Neural cell (in vitro differentiated cells): ENCODE measurements at regions not wholly inside any gene's neighbourhood (a gene's known extent, or its start where the extent isn't known, plus 50 kb on each side); places are given as distances from the start of the nearest gene placed in this dataset.

Experiments used
- H2AFZ ChIP-seq: fragments of 200-600, 300-800 bp; sonication (generic), shearing (Covaris generic); 2 replicates; pipeline ENCODE4 v1.6.0; 2014; ENCODE audit warnings: low read depth, mild to moderate bottlenecking, antibody characterized with exemption, low read length, moderate library complexity
- H3F3A ChIP-seq: fragments of 200-600 bp; shearing (Covaris generic); 2 replicates; pipeline ENCODE4 v1.6.1; 2016; ENCODE audit warnings: mild to moderate bottlenecking, moderate library complexity, mixed read lengths, antibody characterized with exemption, low read length; ENCODE audit not compliant: insufficient read depth, poor library complexity, severe bottlenecking
- H3K27ac ChIP-seq: fragments of 200-600, 300-800 bp; sonication (generic), shearing (Covaris generic); 2 replicates; pipeline ENCODE4 v1.5.1; 2014; ENCODE audit warnings: mild to moderate bottlenecking, low read length, moderate library complexity
- H3K27me3 ChIP-seq: fragments of 300-800, 200-600 bp; sonication (generic), shearing (Covaris generic); 2 replicates; pipeline ENCODE4 v1.6.0; 2014; ENCODE audit warnings: mild to moderate bottlenecking, low read depth, low read length, moderate library complexity; ENCODE audit not compliant: insufficient read depth
- H3K36me3 ChIP-seq: fragments of 300-800, 200-600 bp; sonication (generic), shearing (Covaris generic); 2 replicates; pipeline ENCODE4 v1.5.1; 2014; ENCODE audit warnings: mild to moderate bottlenecking, antibody characterized with exemption, low read length, moderate library complexity; ENCODE audit not compliant: insufficient read depth
- H3K4me2 ChIP-seq: fragments of 300-800, 200-600 bp; sonication (generic), shearing (Covaris generic); 2 replicates; pipeline ENCODE4 v1.6.0; 2014; ENCODE audit warnings: mild to moderate bottlenecking, low read length
- H3K4me3 ChIP-seq: fragments of 300-800, 200-600 bp; sonication (generic), shearing (Covaris generic); 2 replicates; pipeline ENCODE4 v1.5.1; 2014; ENCODE audit warnings: mild to moderate bottlenecking, low read length, moderate library complexity
- H3K79me2 ChIP-seq: fragments of 200-600 bp; shearing (Covaris generic); replicated peaks from 2 replicates; pipeline ENCODE4 v1.6.0; 2014; ENCODE audit warnings: mild to moderate bottlenecking, low read length, moderate library complexity; ENCODE audit not compliant: insufficient read depth
- H3K9ac ChIP-seq: fragments of 300-800, 200-600 bp; sonication (generic), shearing (Covaris generic); 2 replicates; pipeline ENCODE4 v1.6.1; 2016; ENCODE audit warnings: mild to moderate bottlenecking, low read length, mixed read lengths
- H3K9me2 ChIP-seq: fragments of 200-600 bp; shearing (Covaris generic); 2 replicates; pipeline ENCODE4 v1.6.1; 2016; ENCODE audit warnings: mild to moderate bottlenecking, low read length, mixed read lengths; ENCODE audit not compliant: insufficient read depth
- H3K9me3 ChIP-seq: fragments of 200-600, 300-800 bp; sonication (generic), shearing (Covaris generic); 2 replicates; pipeline ENCODE4 v1.6.1; 2016; ENCODE audit warnings: mild to moderate bottlenecking, mixed run types, low read length, moderate library complexity, mixed read lengths
- H4K20me1 ChIP-seq: fragments of 200-600 bp; shearing (Covaris generic); 2 replicates; pipeline ENCODE4 v1.6.1; 2016; ENCODE audit warnings: mild to moderate bottlenecking, mixed run types; ENCODE audit not compliant: insufficient read depth
- EP300 ChIP-seq: fragments of 450-650 bp; conservative IDR thresholded peaks from 2 replicates; pipeline ENCODE4 v1.6.1; 2014; ENCODE audit warnings: antibody characterized with exemption, mild to moderate bottlenecking, moderate library complexity; ENCODE audit not compliant: poor library complexity, severe bottlenecking
- EZH2 ChIP-seq: fragments of 200-600, 300-800 bp; shearing (Covaris generic), sonication (generic); IDR thresholded peaks from 2 replicates; pipeline ENCODE4 v1.6.1; 2014; ENCODE audit warnings: antibody characterized with exemption, low read length, borderline replicate concordance, mild to moderate bottlenecking; ENCODE audit not compliant: insufficient read depth, poor library complexity, severe bottlenecking
- MXI1 ChIP-seq: fragments of 450-650 bp; conservative IDR thresholded peaks from 2 replicates; pipeline ENCODE4 v1.6.1; 2014; ENCODE audit warnings: antibody characterized with exemption, mild to moderate bottlenecking; ENCODE audit not compliant: poor library complexity, severe bottlenecking
- POLR2AphosphoS5 ChIP-seq: IDR thresholded peaks from 2 replicates; pipeline ENCODE4 v1.6.1; 2012
- RAD21 ChIP-seq: fragments of 450-650 bp; conservative IDR thresholded peaks from 2 replicates; pipeline ENCODE4 v1.6.1; 2014; ENCODE audit warnings: antibody characterized with exemption, mild to moderate bottlenecking, moderate library complexity
- SMC3 ChIP-seq: fragments of 450-650 bp; conservative IDR thresholded peaks from 2 replicates; pipeline ENCODE4 v1.6.1; 2014; ENCODE audit warnings: antibody characterized with exemption, mild to moderate bottlenecking, moderate library complexity; ENCODE audit not compliant: poor library complexity
- TAF1 ChIP-seq: IDR thresholded peaks from 2 replicates; pipeline ENCODE4 v1.6.1; 2012; ENCODE audit warnings: low read depth
- TF ChIP-seq, protein P1 (sequence below): fragments of 450-650 bp; IDR thresholded peaks from 2 replicates; pipeline ENCODE4 v1.5.1; 2014; ENCODE audit warnings: antibody characterized with exemption, mild to moderate bottlenecking, moderate library complexity; ENCODE audit not compliant: poor library complexity, severe bottlenecking
- TF ChIP-seq, protein P2 (sequence below): IDR thresholded peaks from 2 replicates; pipeline ENCODE4 v1.6.1; 2012; ENCODE audit warnings: borderline replicate concordance

DNA sequence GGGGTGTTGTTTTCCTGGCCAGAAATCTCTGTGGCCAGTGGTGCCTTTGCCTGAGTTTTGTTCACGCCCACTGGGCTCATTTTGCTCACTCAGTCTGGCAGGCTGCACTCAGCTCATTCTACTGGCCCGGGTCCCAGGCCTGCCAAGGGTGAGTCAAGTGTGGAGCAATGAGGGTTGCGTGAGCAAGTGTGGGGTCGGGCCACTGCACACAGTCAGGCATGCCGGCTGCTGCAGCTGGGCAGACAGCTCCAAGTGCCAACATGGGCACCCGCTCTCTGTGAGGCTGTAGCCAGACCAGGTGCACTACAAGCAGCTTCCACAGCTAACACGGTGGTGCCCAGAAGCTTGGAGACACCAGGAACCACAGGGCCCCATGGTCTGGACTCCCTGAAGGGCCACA, 801.1 kb upstream of the RAB6C start:
- H4K20me1 ChIP-seq = no peaks in the 10 kb centered on the region
- TF ChIP-seq EZH2 (no peak), POLR2AphosphoS5 (no peak), RAD21 (no peak), SMC3 (no peak), EP300 (no peak), MXI1 (no peak), TAF1 (no peak)
- TF ChIP-seq, protein P1, sequence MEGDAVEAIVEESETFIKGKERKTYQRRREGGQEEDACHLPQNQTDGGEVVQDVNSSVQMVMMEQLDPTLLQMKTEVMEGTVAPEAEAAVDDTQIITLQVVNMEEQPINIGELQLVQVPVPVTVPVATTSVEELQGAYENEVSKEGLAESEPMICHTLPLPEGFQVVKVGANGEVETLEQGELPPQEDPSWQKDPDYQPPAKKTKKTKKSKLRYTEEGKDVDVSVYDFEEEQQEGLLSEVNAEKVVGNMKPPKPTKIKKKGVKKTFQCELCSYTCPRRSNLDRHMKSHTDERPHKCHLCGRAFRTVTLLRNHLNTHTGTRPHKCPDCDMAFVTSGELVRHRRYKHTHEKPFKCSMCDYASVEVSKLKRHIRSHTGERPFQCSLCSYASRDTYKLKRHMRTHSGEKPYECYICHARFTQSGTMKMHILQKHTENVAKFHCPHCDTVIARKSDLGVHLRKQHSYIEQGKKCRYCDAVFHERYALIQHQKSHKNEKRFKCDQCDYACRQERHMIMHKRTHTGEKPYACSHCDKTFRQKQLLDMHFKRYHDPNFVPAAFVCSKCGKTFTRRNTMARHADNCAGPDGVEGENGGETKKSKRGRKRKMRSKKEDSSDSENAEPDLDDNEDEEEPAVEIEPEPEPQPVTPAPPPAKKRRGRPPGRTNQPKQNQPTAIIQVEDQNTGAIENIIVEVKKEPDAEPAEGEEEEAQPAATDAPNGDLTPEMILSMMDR = no peak
- TF ChIP-seq, protein P2, sequence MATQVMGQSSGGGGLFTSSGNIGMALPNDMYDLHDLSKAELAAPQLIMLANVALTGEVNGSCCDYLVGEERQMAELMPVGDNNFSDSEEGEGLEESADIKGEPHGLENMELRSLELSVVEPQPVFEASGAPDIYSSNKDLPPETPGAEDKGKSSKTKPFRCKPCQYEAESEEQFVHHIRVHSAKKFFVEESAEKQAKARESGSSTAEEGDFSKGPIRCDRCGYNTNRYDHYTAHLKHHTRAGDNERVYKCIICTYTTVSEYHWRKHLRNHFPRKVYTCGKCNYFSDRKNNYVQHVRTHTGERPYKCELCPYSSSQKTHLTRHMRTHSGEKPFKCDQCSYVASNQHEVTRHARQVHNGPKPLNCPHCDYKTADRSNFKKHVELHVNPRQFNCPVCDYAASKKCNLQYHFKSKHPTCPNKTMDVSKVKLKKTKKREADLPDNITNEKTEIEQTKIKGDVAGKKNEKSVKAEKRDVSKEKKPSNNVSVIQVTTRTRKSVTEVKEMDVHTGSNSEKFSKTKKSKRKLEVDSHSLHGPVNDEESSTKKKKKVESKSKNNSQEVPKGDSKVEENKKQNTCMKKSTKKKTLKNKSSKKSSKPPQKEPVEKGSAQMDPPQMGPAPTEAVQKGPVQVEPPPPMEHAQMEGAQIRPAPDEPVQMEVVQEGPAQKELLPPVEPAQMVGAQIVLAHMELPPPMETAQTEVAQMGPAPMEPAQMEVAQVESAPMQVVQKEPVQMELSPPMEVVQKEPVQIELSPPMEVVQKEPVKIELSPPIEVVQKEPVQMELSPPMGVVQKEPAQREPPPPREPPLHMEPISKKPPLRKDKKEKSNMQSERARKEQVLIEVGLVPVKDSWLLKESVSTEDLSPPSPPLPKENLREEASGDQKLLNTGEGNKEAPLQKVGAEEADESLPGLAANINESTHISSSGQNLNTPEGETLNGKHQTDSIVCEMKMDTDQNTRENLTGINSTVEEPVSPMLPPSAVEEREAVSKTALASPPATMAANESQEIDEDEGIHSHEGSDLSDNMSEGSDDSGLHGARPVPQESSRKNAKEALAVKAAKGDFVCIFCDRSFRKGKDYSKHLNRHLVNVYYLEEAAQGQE = no peak
- H3F3A ChIP-seq = no peaks in the 10 kb centered on the region
- H3K9ac ChIP-seq = no peak overlapping the region
- H3K79me2 ChIP-seq = no peaks in the 10 kb centered on the region
- H3K27me3 ChIP-seq = no peaks in the 10 kb centered on the region
- H2AFZ ChIP-seq = no peak overlapping the region
- H3K36me3 ChIP-seq = no peaks in the 10 kb centered on the region
- H3K9me3 ChIP-seq = no peaks in the 10 kb centered on the region
- no peak overlapping the region for H3K27ac ChIP-seq
- no peaks in the 10 kb centered on the region for H3K9me2 ChIP-seq
- H3K4me2 ChIP-seq = no peak overlapping the region
- no peak overlapping the region for H3K4me3 ChIP-seq

DNA sequence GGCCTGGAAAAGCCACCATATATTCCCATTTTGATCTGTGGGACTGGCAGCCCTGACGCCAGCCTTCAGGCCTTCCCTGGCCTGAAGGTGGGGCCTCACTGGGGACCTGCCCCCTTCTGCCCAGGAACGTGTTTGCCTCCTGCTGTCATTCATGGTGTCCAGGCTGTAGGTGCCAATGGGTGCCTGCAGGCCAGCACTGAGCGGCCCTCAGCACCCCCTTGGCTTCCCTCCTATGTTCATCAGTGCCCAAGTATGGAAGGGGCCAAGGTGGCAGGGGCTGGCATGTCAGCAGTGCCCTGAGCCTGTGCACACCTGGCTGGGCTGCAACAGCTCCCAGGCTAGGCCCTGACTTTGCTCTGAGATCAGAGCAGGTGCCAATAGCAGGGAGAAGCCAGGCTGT, 800.3 kb upstream of the RAB6C start:
- Histone ChIP-seq H3K79me2 (no peaks in the 10 kb centered on the region), H3K27ac (no peak overlapping the region), H3K9me3 (no peaks in the 10 kb centered on the region)

More for the DNA sequence above, 800.3 kb upstream of the RAB6C start:
- Histone ChIP-seq H3K4me3 (no peak overlapping the region), H3K9me2 (no peaks in the 10 kb centered on the region), H3K27me3 (no peaks in the 10 kb centered on the region), H3F3A (no peaks in the 10 kb centered on the region), H2AFZ (no peak overlapping the region), H3K9ac (no peak overlapping the region), H3K4me2 (no peak overlapping the region), H3K36me3 (no peaks in the 10 kb centered on the region), H4K20me1 (no peaks in the 10 kb centered on the region)
- no peak for TF ChIP-seq RAD21
- TF ChIP-seq, protein P1 = no peak
- TF ChIP-seq SMC3 = no peak
- TF ChIP-seq TAF1 = no peak
- TF ChIP-seq EZH2 = no peak
- TF ChIP-seq POLR2AphosphoS5 = no peak
- TF ChIP-seq, protein P2 = no peak
- no peak for TF ChIP-seq EP300
- no peak for TF ChIP-seq MXI1
